Adipocyte (in vitro differentiated cells): ENCODE measurements at regions not wholly inside any gene's neighbourhood (a gene's known extent, or its start where the extent isn't known, plus 50 kb on each side); places are given as distances from the start of the nearest gene placed in this dataset.
"Not testable (repeated sequence)": the region's sequence is repeated elsewhere in the genome, so short reads cannot be mapped to it uniquely, and the experiment has no call there.

Experiments used
- DNase-seq: peaks from one replicate; pipeline ENCODE4 v3.0.0-alpha.2; 2015; ENCODE audit warnings: low read depth
- H3K27me3 ChIP-seq: replicated peaks from 2 replicates; pipeline ENCODE4 v1.7.0; 2013; ENCODE audit warnings: mild to moderate bottlenecking, low read length, moderate library complexity; ENCODE audit not compliant: control insufficient read depth, insufficient read depth
- H3K36me3 ChIP-seq: 2 replicates; pipeline ENCODE4 v1.7.0; 2013; ENCODE audit warnings: low read length, mild to moderate bottlenecking, moderate library complexity; ENCODE audit not compliant: control insufficient read depth, insufficient read depth, severe bottlenecking
- H3K4me1 ChIP-seq: 2 replicates; pipeline ENCODE4 v1.7.0; 2013; ENCODE audit warnings: mild to moderate bottlenecking, low read length, moderate library complexity; ENCODE audit not compliant: control insufficient read depth, insufficient read depth
- H3K4me3 ChIP-seq: 2 replicates; pipeline ENCODE4 v1.7.0; 2013; ENCODE audit warnings: mild to moderate bottlenecking, low read length, moderate library complexity
- H3K9ac ChIP-seq: 2 replicates; pipeline ENCODE4 v1.7.0; 2013; ENCODE audit warnings: mild to moderate bottlenecking, low read length, moderate library complexity
- H3K9me3 ChIP-seq: 2 replicates; pipeline ENCODE4 v1.7.0; 2013; ENCODE audit warnings: mild to moderate bottlenecking, low read length, moderate library complexity; ENCODE audit not compliant: control insufficient read depth

DNA sequence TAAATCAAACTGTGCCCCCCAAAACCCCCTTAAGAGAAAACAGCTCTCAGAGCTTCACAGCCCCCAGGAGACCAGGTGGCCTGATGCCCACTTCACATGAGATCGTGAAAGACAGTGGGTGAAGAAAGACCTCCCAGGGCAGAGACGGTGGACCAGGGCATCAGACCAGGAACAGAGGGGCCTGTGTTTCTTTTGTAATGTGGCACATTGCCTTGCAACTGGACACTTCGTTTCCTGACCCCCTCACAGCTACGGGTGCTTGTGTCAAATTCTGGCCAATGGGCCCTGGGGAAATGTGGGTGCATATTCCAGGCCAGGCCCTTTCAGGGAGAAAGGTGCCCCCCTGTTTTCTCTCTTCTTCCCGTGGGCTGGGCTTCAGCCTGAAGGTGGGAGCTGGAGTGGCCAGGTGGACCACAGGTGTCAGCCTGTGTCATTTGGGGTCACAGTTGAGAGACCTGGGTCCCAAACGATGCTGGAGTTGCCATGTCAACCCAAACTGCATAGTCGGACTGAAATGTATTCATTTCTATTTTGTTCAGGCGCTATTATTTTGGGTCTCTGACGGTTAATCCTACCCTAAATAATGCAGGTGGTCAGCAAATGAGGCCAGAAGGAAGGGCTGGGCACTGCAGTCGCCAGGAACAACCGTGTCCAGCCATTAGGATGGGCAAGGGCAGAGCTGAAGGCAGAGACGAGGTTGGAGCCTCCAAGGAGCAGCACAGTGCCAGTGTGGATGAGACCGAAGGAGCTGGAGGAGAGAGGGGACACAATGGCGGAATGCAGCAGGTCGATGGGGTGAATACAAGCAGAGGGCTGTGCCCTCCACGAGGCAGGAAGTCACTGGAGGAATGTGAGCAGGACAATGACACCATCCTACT lies 338.2 kb downstream of the EIPR1 start:
- DNase-seq: no peak
- Histone ChIP-seq H3K36me3 (no peaks in the 10 kb centered on the region), H3K9me3 (no peaks in the 10 kb centered on the region), H3K4me1 (no peaks in the 10 kb centered on the region), H3K27me3 (peaks cover 7% of the 10 kb centered on the region), H3K9ac (no peak overlapping the region), H3K4me3 (no peak overlapping the region)

DNA sequence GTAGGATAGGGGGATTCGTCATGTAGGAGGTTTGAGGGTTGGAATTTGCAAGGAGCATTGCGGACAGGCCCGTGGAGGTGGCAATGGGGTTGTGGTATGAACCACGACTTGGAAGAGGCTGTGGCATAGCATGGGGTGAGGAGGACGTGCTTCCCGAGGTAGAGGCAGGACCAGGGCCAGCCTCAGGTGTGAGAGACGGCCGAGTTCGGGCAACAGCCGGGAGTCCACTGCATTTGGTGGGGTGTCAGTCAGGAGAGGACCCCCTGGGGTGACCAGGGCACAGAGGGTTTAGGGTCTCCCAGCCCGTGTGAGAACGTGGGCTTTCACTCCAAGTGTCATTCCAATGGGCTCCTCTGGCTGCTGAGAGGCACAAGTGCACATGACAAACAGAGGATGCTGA lies 339.0 kb downstream of the EIPR1 start:
- Histone ChIP-seq H3K27me3 (peaks cover 7% of the 10 kb centered on the region), H3K9me3 (no peaks in the 10 kb centered on the region), H3K4me1 (no peaks in the 10 kb centered on the region), H3K36me3 (no peaks in the 10 kb centered on the region), H3K4me3 (no peak overlapping the region), H3K9ac (no peak overlapping the region)
- DNase-seq: no peak

DNA sequence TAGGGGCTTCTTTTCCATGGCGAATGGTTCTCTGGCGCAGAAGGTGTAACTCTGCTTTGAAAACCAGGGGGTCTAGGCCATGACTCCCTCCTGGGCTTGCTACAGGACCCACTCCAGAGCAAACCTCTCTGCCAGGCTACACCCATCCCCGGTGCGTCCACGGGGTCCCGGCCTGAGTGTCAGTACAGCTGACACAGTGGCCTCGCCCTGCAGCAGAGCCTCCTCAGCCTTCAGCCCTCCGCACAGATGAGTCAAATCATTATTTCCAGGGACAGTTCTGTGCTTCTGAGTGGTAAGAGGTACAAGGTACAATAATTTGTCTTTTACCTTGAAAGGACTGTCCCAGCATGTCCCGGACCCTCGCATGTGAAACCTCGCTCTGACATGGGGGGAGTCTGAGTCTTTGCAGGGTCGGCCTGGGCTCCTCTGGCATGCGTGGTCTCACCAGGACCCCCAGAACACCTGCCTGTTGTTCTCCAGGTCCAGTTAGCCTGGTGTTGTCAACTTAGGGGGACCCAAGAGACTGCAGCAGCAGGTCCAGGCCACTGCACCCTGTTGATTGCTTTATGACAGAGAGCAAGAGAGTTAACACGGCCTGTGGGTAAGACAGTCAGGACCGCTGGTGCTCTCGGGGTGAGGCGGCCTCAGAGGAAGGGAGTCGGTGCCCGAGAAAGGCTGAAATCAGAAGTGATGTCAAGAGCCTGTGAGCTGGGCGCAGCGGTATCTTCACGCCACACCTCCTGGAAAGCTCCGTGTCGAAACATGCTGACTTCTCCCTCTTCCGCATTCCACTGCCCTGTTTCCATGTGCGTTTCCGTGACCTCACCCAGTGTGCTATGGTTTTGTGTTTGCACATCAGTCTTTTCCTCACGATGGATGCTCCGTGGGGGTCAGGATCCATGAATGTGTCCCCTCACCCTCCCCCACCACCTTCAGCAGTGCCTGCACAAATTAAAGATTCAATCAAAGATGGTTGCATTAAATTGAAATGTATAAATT lies 340.1 kb downstream of the EIPR1 start:
- peaks cover 7% of the 10 kb centered on the region for H3K27me3 ChIP-seq
- DNase-seq: no peak
- no peaks in the 10 kb centered on the region for H3K36me3 ChIP-seq
- H3K4me3 ChIP-seq: no peak overlapping the region
- H3K9me3 ChIP-seq: no peaks in the 10 kb centered on the region
- no peaks in the 10 kb centered on the region for H3K4me1 ChIP-seq
- H3K9ac ChIP-seq: no peak overlapping the region

DNA sequence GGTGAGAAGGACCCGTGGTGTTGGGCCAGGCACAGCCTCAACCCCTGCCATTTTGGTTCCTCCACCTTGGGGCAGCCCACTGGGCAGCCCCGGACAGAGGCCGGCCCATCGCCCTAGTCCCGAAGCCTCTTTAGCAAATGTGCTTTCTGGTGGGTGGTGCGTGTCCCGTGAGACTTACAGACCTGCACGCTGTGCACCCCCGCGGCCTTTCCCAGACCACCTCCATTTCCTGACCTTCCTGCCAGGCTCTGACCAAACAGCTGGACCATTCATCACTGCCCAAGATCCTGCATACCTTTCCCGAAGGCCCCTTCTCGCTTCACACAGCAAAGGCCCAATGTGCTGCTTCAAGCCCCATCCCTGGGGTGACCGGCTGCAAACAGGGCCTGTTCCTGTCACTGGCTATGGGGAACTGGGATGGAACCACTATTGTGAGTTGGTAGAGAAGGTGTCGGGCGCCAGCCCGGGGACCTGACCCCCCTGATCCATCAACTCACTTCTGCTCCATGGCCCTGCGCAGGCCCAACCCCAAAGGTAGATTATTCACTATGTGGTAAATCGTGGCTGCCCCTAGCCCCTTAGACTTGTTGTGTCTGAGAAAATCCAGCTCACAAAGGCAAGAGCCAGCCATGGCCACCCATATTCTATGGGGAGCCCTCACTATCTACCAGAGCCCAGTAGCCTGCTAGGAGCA lies 341.0 kb downstream of the EIPR1 start:
- Histone ChIP-seq H3K4me1 (no peaks in the 10 kb centered on the region), H3K4me3 (no peak overlapping the region), H3K36me3 (no peaks in the 10 kb centered on the region), H3K9me3 (no peaks in the 10 kb centered on the region), H3K9ac (no peak overlapping the region), H3K27me3 (peaks cover 7% of the 10 kb centered on the region)
- no peak for DNase-seq

DNA sequence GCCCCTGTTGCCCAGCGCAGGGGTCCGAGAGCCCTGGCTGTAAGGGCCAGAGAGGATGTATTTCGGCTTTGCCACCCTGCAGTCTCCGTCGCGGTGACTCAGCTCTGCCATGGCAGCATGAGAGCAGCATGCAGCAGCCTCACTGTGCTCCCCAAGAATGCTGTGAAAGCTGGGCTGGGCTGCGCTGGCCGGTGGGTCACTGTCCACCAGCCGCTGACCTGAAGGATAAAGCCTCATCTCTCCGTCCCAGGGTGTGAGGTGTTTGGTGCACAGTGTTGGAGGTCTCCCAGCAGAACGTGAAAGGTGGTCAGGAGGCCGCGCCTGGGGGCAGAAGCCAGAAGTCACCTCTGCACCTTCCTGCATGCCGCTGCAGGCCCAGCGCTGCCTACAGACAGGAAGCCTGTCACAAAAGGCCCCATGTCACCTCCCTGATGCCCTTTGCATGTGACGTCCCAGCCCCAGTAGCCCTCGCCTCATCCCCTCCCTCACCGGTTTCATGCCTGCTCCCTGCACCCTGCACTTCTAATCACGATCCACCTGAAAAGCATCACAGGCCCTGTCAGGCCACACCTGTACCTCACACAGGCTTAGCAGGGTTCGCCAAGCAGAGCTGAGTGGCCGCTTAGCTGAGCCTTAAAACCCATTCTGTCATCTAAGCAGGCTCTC lies 342.1 kb downstream of the EIPR1 start:
- H3K27me3 ChIP-seq: peaks cover 7% of the 10 kb centered on the region
- H3K4me1 ChIP-seq: no peaks in the 10 kb centered on the region
- no peaks in the 10 kb centered on the region for H3K9me3 ChIP-seq
- no peak overlapping the region for H3K4me3 ChIP-seq
- H3K36me3 ChIP-seq: no peaks in the 10 kb centered on the region
- no peak overlapping the region for H3K9ac ChIP-seq
- no peak for DNase-seq

DNA sequence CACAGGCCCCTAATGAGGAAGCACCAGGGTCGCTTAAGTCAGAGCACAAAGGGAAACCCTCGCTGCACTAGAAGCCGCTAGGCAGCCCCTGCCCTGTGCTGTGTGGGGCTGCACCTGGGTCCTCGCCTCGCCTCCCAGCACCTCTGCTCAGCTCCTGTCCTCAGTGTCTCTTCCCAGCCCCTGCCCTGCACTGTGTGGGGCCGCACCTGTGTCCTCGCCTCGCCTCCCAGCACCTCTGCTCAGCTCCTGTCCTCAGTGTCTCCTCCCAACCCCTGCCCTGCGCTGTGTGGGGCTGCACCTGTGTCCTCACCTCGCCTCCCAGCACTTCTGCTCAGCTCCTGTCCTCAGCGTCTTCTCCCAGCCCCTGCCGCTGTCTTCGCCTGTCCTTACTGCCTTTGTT lies 342.8 kb downstream of the EIPR1 start:
- H3K4me3 ChIP-seq: no peak overlapping the region
- H3K9me3 ChIP-seq: no peaks in the 10 kb centered on the region
- H3K36me3 ChIP-seq: no peaks in the 10 kb centered on the region
- H3K27me3 ChIP-seq: peaks cover 2% of the 10 kb centered on the region
- DNase-seq: no peak
- H3K9ac ChIP-seq: no peak overlapping the region
- H3K4me1 ChIP-seq: no peaks in the 10 kb centered on the region

DNA sequence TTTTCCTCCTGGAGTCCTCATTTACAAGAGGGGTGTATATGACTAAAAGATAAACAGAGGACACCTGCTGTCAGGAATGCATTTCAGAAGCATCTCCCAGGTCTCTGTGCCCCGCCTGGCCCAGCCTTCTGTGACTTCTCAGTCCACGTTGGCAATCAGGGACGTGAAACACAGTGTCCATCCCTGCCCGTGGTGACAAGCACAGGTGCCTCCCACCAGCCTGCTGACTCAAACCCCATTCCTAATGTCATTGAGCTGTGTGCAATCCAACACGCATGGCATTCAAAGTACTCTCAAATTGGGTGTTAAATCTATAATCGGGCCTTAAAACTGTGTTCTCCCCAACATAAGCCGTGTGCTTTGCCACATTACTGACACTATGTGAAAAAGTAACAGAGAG lies 343.2 kb downstream of the EIPR1 start:
- Histone ChIP-seq H3K4me3 (no peak overlapping the region), H3K9me3 (no peaks in the 10 kb centered on the region), H3K4me1 (no peaks in the 10 kb centered on the region), H3K9ac (no peak overlapping the region), H3K36me3 (no peaks in the 10 kb centered on the region), H3K27me3 (no peaks in the 10 kb centered on the region)
- no peak for DNase-seq

DNA sequence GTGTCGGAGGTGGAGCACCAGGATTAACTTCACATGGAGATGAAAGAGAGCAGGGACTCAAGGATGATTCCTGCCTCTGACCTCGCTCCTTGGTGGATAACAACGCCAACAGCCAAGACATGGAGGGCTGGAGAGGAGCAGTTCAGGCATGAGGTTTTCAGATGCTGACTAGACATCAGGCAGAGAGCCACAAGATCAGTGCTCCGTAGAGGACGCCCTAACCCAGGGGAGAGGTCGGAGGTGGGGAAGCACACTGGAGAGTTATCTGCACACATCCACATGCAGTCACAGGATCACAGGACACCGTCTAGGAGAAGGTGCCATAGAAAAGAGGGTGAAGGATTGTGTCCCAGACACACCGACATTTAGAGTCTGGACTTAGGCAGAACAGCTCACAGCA lies 344.3 kb downstream of the EIPR1 start:
- Histone ChIP-seq H3K4me3 (no peak overlapping the region), H3K27me3 (no peaks in the 10 kb centered on the region), H3K9me3 (no peaks in the 10 kb centered on the region), H3K36me3 (no peaks in the 10 kb centered on the region), H3K9ac (no peak overlapping the region), H3K4me1 (no peaks in the 10 kb centered on the region)
- no peak for DNase-seq

DNA sequence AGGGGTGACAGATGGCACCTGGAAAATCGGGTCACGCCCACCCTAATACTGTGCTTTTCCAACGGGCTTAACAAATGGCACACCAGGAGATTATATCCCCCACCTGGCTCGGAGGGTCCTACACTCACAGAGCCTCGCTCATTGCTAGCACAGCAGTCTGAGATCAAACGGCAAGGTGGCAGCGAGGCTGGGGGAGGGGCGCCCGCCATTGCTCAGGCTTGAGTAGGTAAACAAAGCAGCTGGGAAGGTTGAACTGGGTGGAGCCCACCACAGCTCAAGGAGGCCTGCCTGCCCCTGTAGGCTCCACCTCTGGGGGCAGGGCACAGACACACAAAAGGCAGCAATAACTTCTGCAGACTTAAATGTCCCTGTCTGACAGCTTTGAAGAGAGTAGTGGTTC lies 346.8 kb downstream of the EIPR1 start:
- H3K9me3 ChIP-seq, H3K27me3 ChIP-seq, H3K4me3 ChIP-seq, H3K36me3 ChIP-seq, H3K4me1 ChIP-seq, H3K9ac ChIP-seq, DNase-seq: not testable (repeated sequence)

DNA sequence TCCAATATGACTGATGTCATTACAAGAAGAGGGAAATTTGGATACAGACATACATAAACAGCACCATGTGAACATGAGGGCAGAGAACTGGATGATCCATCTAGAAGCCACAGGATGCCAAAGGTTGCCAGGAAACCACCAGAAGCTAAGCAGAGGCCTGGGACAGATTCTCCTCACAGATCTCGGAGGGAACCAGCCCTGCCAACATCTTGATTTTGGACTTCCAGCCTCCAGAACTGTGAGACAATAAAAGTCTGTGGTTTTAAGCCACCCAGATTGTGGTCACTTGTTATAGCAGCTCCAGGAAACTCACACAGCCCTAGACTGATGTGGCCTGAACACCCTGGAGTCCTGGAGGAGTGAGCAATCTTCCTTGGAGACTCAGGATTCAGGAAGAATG lies 351.6 kb downstream of the EIPR1 start:
- Histone ChIP-seq H3K4me1 (no peaks in the 10 kb centered on the region), H3K4me3 (no peak overlapping the region), H3K36me3 (no peaks in the 10 kb centered on the region), H3K9ac (no peak overlapping the region), H3K27me3 (no peaks in the 10 kb centered on the region), H3K9me3 (no peaks in the 10 kb centered on the region)
- no peak for DNase-seq
